ENCODE measurements at regions not wholly inside any gene's neighbourhood (a gene's known extent, or its start where the extent isn't known, plus 50 kb on each side); places are given as distances from the start of the nearest gene placed in this dataset.

GRCh38 chr1:166671627-166672026 is 167.6 kb upstream of the POGK start:
- intact Hi-C loops (cut with DNase I; ENCODE audit: low total_unique reads), result no loop called here
- Histone ChIP-seq H3K4me3 (no peak overlapping the region), H3K4me1 (no peaks in the 10 kb centered on the region), H3K27me3 (no peaks in the 10 kb centered on the region), H3K27ac (no peak overlapping the region), H3K9me3 (no peaks in the 10 kb centered on the region), H3K36me3 (no peaks in the 10 kb centered on the region)
- in situ Hi-C loops (cut with MboI; ENCODE audit: low sequenced_read_pairs in 4 of 4), result no loop called here
- DNase-seq (no peak), ATAC-seq (no peak)
- TF ChIP-seq POLR2A (IDR thresholded peaks at IDR 0.05), result no peak
- TF ChIP-seq CTCF (IDR thresholded peaks at IDR 0.05 in 4 of 5, conservative IDR thresholded peaks at IDR 0.05 in 1 of 5), result no peak

GRCh38 chr1:166673722-166674121 is 165.6 kb upstream of the POGK start:
- in situ Hi-C loops (cut with MboI; ENCODE audit: low sequenced_read_pairs in 4 of 4), result no loop called here
- DNase-seq (no peak), ATAC-seq (no peak)
- Histone ChIP-seq H3K4me3 (no peak overlapping the region), H3K9me3 (no peaks in the 10 kb centered on the region), H3K27me3 (no peaks in the 10 kb centered on the region), H3K36me3 (no peaks in the 10 kb centered on the region), H3K4me1 (no peaks in the 10 kb centered on the region), H3K27ac (no peak overlapping the region)
- TF ChIP-seq CTCF (IDR thresholded peaks at IDR 0.05 in 4 of 5, conservative IDR thresholded peaks at IDR 0.05 in 1 of 5) (no peak), POLR2A (IDR thresholded peaks at IDR 0.05) (no peak)
- intact Hi-C loops (cut with DNase I; ENCODE audit: low total_unique reads), result no loop called here

GRCh38 chr1:166675213-166675612 is 164.1 kb upstream of the POGK start:
- ATAC-seq (no peak), DNase-seq (no peak)
- TF ChIP-seq CTCF (IDR thresholded peaks at IDR 0.05 in 4 of 5, conservative IDR thresholded peaks at IDR 0.05 in 1 of 5) (no peak), POLR2A (IDR thresholded peaks at IDR 0.05) (no peak)
- in situ Hi-C loops (cut with MboI; ENCODE audit: low sequenced_read_pairs in 4 of 4) (no loop called here), intact Hi-C loops (cut with DNase I; ENCODE audit: low total_unique reads) (no loop called here)
- Histone ChIP-seq H3K9me3 (no peaks in the 10 kb centered on the region), H3K4me1 (no peaks in the 10 kb centered on the region), H3K27me3 (no peaks in the 10 kb centered on the region), H3K27ac (no peak overlapping the region), H3K36me3 (no peaks in the 10 kb centered on the region), H3K4me3 (no peak overlapping the region)

GRCh38 chr1:166676981-166677380 is 162.3 kb upstream of the POGK start:
- no peak for ATAC-seq
- no peak for TF ChIP-seq POLR2A (IDR thresholded peaks at IDR 0.05)
- no peak for TF ChIP-seq CTCF (IDR thresholded peaks at IDR 0.05 in 4 of 5, conservative IDR thresholded peaks at IDR 0.05 in 1 of 5)
- intact Hi-C loops (cut with DNase I; ENCODE audit: low total_unique reads), result no loop called here

GRCh38 chr1:166679369-166679768 is 159.9 kb upstream of the POGK start:
- DNase-seq (no peak), ATAC-seq (no peak)
- H3K27ac ChIP-seq, result no peak overlapping the region
- no peaks in the 10 kb centered on the region for H3K36me3 ChIP-seq
- in situ Hi-C loops (cut with MboI; ENCODE audit: low sequenced_read_pairs in 4 of 4), result no loop called here
- no peaks in the 10 kb centered on the region for H3K9me3 ChIP-seq
- H3K4me1 ChIP-seq, result no peaks in the 10 kb centered on the region
- intact Hi-C loops (cut with DNase I; ENCODE audit: low total_unique reads), result no loop called here
- no peaks in the 10 kb centered on the region for H3K27me3 ChIP-seq
- TF ChIP-seq POLR2A (IDR thresholded peaks at IDR 0.05) (no peak), CTCF (IDR thresholded peaks at IDR 0.05 in 4 of 5, conservative IDR thresholded peaks at IDR 0.05 in 1 of 5) (no peak)
- H3K4me3 ChIP-seq, result no peak overlapping the region

More at GRCh38 chr1:166676981-166677380, 162.3 kb upstream of the POGK start:
- in situ Hi-C loops (cut with MboI; ENCODE audit: low sequenced_read_pairs in 4 of 4), result no loop called here
- no peak for DNase-seq
- H3K27ac ChIP-seq, result no peak overlapping the region
- no peaks in the 10 kb centered on the region for H3K4me1 ChIP-seq
- H3K36me3 ChIP-seq, result no peaks in the 10 kb centered on the region
- H3K9me3 ChIP-seq, result no peaks in the 10 kb centered on the region
- H3K27me3 ChIP-seq, result no peaks in the 10 kb centered on the region
- no peak overlapping the region for H3K4me3 ChIP-seq

All from gastrocnemius medialis (tissue), 4 donors.